ENCODE measurements at regions not wholly inside any gene's neighbourhood (a gene's known extent, or its start where the extent isn't known, plus 50 kb on each side); places are given as distances from the start of the nearest gene placed in this dataset.

DNA sequence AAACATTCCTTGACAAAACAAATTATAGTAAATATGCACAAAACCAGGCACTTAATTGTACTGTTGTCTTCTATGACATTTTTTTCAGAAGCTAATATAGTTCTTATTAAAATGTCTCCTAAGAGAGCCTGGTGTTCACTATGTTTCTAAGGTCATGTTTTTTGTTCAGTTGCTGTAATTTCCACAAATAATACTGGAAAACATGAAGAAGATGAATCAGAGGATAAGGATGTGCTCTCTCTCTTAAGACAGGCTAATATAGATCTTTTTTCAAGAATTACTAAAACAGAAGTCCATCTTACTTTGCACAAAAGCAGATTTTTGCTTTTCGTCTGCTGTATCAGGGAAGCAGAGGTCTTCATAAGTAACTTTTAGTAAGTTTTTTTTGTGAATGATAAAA is 823.0 kb upstream of the NECTIN3 start:
- ATAC-seq (no peak), DNase-seq (ENCODE audit: low spot score) (no peak)
- Mint-ChIP-seq H3K4me3 (no peak overlapping the region), H3K4me1 (ENCODE audit: low read depth in 2 of 2) (no peaks in the 10 kb centered on the region), H3K9me3 (peaks cover 7% of the 10 kb centered on the region), H3K36me3 (no peaks in the 10 kb centered on the region), H3K27me3 (no peaks in the 10 kb centered on the region), H3K27ac (no peak overlapping the region)

DNA sequence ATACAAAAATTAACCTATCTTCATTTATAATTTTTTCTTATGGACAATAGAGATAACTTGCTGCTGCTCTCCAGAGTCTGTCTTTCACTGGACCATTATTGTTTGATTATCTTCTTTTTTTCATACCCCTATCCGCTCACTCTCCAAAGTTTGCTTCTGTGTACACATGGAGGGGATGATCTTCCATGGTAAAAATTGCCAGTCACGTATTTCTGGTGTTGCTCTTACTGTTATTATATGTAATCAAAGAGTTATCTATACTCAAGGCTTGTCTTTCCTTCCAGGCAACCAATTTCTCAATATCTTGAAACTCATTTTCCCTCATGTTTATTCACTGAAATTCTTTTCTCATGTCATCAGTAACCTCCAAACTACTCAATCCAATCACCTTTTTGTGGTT is 817.8 kb upstream of the NECTIN3 start:
- Mint-ChIP-seq H3K4me3 (no peak overlapping the region), H3K4me1 (ENCODE audit: low read depth in 2 of 2) (no peaks in the 10 kb centered on the region), H3K27me3 (no peaks in the 10 kb centered on the region), H3K36me3 (no peaks in the 10 kb centered on the region), H3K9me3 (peaks cover 4% of the 10 kb centered on the region), H3K27ac (no peak overlapping the region)
- DNase-seq (ENCODE audit: low spot score) (no peak), ATAC-seq (no peak)

DNA sequence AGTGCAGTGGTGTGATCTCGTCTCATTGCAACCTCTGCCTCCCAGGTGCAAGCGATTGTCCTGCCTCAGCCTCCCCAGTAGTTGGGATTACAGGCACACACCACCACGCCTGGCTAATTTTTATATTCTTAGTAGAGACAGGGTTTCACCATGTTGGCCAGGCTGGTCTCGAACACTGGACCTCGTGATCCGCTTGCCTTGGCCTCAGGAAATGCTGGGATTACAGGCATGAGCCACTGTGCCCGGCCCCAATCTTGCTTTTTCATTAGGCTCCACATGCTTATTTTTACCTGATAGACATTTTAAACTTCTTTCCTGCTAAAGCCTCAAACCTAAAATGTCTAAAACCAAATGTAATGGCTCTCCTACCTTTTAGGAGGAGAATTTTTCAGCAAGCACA is 817.0 kb upstream of the NECTIN3 start:
- Mint-ChIP-seq H3K27me3 (no peaks in the 10 kb centered on the region), H3K4me1 (ENCODE audit: low read depth in 2 of 2) (no peaks in the 10 kb centered on the region), H3K27ac (no peak overlapping the region), H3K36me3 (no peaks in the 10 kb centered on the region), H3K4me3 (no peak overlapping the region), H3K9me3 (peaks cover 4% of the 10 kb centered on the region)
- DNase-seq (ENCODE audit: low spot score) (no peak), ATAC-seq (no peak)

DNA sequence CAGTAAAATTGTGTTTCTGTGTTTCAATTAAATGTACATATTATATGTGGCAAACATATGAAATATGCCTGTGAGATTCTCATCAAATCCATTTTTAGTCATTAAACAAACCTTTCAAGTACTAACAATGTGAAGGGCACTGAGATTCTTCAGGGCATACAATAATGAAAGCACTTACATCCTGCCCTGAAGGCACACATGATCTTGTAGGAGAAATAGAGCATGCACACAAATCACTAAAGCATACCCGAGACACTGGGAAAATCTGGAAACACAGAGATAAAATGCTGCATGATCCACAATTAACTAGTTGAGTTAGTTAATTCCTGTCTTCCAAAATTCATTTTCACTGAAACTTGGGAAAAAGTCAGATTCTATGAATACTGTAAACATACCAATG is 810.5 kb upstream of the NECTIN3 start:
- peaks cover 4% of the 10 kb centered on the region for H3K9me3 Mint-ChIP-seq
- H3K4me3 Mint-ChIP-seq, result no peak overlapping the region
- H3K4me1 Mint-ChIP-seq (ENCODE audit: low read depth in 2 of 2), result no peaks in the 10 kb centered on the region
- ATAC-seq (no peak), DNase-seq (ENCODE audit: low spot score) (no peak)
- no peaks in the 10 kb centered on the region for H3K27me3 Mint-ChIP-seq
- H3K27ac Mint-ChIP-seq, result no peak overlapping the region
- no peaks in the 10 kb centered on the region for H3K36me3 Mint-ChIP-seq

DNA sequence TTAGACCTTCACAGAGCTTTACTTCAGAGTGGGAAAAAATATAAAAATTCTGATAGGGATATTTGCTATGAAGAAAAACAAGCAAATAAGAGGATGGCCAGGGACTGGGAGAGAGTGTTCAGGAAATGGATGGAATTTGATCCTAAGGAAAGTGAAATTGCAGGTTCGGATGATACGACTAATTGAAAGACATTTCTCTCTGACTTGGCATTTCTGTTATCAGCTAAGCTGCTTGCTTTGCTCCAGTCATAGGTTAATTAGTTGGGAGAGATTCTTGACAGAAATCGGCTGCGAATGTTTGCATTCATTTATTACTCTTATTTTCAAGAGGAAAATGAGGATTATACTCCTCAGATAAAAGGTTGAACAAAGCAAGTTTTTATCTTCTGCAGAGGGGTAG is 808.7 kb upstream of the NECTIN3 start:
- H3K4me1 Mint-ChIP-seq (ENCODE audit: low read depth in 2 of 2), result no peaks in the 10 kb centered on the region
- ATAC-seq, result no peak
- peaks cover 3% of the 10 kb centered on the region for H3K9me3 Mint-ChIP-seq
- H3K27ac Mint-ChIP-seq, result no peak overlapping the region
- no peaks in the 10 kb centered on the region for H3K27me3 Mint-ChIP-seq
- H3K36me3 Mint-ChIP-seq, result no peaks in the 10 kb centered on the region
- H3K4me3 Mint-ChIP-seq, result no peak overlapping the region
- no peak for DNase-seq (ENCODE audit: low spot score)

DNA sequence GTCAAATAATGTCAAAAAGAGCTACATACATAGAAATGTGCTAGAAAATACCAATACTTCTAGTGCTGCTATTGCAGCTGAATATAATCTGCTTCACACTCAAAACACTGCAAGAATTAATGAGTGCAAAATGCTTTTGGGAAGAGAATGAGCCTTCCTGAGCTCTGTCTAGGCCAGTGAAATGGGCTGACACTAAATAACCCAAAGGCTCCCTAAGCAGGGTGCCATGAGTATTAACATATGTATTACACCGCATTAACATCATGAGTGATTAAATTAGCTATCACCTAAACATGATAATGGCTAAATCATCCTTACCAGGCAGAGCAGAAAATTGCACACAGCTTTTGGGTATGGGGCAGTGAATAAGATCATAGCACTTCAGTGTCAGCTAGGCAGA is 806.3 kb upstream of the NECTIN3 start:
- ATAC-seq (no peak), DNase-seq (ENCODE audit: low spot score) (no peak)
- H3K4me1 Mint-ChIP-seq (ENCODE audit: low read depth in 2 of 2), result no peaks in the 10 kb centered on the region
- H3K4me3 Mint-ChIP-seq, result no peak overlapping the region
- H3K27ac Mint-ChIP-seq, result no peak overlapping the region
- no peaks in the 10 kb centered on the region for H3K27me3 Mint-ChIP-seq
- H3K9me3 Mint-ChIP-seq, result peaks cover 4% of the 10 kb centered on the region
- H3K36me3 Mint-ChIP-seq, result no peaks in the 10 kb centered on the region

DNA sequence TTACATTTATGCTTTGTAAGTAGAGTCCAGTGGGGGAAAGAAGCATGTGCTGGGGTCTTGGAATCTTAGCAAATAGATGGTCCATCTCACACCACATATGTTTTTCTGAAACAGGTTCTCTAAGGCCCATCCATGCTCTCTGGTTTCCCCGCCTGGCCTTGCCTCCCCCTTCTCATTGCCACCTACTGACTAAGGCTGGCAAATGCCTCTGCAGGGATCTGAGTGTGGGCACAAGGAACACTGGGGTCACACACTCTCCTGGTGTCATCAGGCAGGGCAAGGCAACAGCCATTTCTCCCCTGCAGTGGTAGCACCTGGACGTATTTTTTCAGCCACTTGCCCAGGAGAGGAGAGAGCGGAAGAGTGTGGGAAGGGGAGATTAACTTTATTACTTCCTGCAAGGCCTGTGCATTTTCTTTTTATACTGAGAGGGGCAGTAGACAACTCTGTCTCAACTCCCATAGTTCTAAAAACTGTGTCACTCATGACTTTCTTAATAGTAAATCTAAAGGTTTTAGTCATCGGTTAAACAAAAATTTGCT is 804.2 kb upstream of the NECTIN3 start:
- no peak for ATAC-seq
- DNase-seq (ENCODE audit: low spot score), result no peak
- H3K4me1 Mint-ChIP-seq (ENCODE audit: low read depth in 2 of 2), result no peaks in the 10 kb centered on the region
- no peaks in the 10 kb centered on the region for H3K36me3 Mint-ChIP-seq
- no peaks in the 10 kb centered on the region for H3K27me3 Mint-ChIP-seq
- H3K9me3 Mint-ChIP-seq, result peaks cover 4% of the 10 kb centered on the region
- no peak overlapping the region for H3K4me3 Mint-ChIP-seq
- H3K27ac Mint-ChIP-seq, result no peak overlapping the region

DNA sequence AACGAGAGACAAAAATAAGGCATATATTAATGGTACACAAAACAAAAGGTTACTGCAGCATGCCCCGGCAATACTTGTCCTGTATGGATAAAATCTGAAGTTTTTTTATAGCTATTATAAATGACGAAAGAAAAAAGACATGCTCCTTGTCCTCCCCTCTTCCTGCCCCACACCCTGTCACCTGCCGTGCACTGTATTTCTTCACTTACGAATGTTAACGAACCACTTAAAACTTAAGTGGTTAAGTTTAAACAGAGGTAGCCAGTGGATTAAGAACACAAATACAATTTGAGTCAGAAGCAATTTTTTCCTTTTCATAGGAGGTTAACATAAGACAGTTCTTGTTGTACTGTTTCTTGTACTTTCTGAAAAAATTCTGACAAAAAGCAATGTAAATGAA is 799.1 kb upstream of the NECTIN3 start:
- no peaks in the 10 kb centered on the region for H3K4me1 Mint-ChIP-seq (ENCODE audit: low read depth in 2 of 2)
- H3K9me3 Mint-ChIP-seq, result peaks cover 7% of the 10 kb centered on the region
- H3K4me3 Mint-ChIP-seq, result no peak overlapping the region
- ATAC-seq (no peak), DNase-seq (ENCODE audit: low spot score) (no peak)
- no peaks in the 10 kb centered on the region for H3K27me3 Mint-ChIP-seq
- H3K36me3 Mint-ChIP-seq, result no peaks in the 10 kb centered on the region
- no peak overlapping the region for H3K27ac Mint-ChIP-seq

DNA sequence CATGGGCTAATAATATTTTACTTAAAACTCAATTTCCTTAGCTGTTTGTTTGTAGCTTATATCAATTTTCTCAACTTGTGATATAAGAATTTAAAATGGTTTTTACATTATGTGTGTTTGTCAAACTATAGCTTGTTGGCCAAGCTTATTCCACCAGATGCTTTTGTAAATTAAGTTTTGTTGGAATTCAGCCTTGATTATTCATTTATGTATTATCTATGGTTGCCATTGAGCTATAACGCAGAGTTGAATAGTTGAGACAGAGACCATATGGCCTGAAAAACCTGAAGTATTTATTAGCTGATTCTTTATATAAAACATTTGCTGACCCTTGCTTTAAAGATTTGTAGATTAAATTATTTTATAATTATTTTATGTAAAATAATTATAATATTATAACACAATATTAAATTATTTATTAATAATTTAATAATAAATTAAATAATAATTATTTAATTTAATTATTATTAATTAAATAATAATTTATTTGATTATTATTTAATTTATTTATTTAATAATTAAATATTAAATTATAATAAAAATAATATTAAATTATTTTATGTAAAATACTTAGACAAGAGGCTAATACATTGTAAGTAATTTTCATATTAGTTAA is 779.6 kb upstream of the NECTIN3 start:
- DNase-seq (ENCODE audit: low spot score), result no peak
- H3K36me3 Mint-ChIP-seq, result no peaks in the 10 kb centered on the region
- H3K9me3 Mint-ChIP-seq, result peaks cover 9% of the 10 kb centered on the region
- no peaks in the 10 kb centered on the region for H3K4me1 Mint-ChIP-seq (ENCODE audit: low read depth in 2 of 2)
- H3K27ac Mint-ChIP-seq, result no peak overlapping the region
- ATAC-seq, result no peak
- H3K4me3 Mint-ChIP-seq, result no peak overlapping the region
- H3K27me3 Mint-ChIP-seq, result no peaks in the 10 kb centered on the region

DNA sequence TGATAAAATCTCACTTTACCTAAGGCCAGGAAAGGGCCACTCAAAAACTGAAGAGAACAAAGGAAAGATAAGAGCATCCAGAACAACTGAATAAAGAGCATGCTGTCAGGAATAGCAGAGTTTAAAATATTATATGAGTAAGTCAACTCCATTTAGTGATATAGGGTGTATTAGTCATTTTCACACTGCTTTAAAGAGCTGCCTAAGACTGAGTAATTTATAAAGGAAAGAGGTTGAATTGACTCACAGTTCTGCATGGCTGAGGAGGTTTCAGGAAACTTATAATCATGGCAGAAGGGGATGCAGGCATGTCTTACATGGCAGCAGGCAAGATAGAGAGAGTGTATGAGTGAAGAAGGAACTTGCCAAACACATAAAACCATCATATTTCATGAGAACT is 778.0 kb upstream of the NECTIN3 start:
- H3K36me3 Mint-ChIP-seq, result no peaks in the 10 kb centered on the region
- no peaks in the 10 kb centered on the region for H3K27me3 Mint-ChIP-seq
- DNase-seq (ENCODE audit: low spot score) (no peak), ATAC-seq (peak in 1 of 2 donors; percentile 46)
- H3K4me3 Mint-ChIP-seq, result no peak overlapping the region
- no peaks in the 10 kb centered on the region for H3K4me1 Mint-ChIP-seq (ENCODE audit: low read depth in 2 of 2)
- H3K27ac Mint-ChIP-seq, result no peak overlapping the region
- peaks cover 9% of the 10 kb centered on the region for H3K9me3 Mint-ChIP-seq

DNA sequence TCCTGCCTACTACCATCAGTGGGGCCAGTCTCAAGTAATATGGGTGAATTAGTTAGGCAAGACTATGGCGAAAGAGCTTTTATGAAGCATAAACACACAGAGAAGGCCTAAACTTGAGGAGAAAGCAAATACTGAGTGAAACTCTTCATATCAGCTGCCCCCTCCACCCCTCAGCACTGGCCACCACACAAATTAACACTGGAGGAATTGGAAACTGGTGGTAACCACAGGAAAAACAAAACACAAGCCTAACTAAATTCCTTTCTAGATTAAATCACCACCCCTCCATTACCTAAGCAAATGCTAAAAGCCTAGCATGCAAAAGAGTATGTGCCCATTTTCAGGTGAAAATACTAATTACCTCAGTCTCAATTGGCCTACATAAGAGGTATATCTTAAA is 774.7 kb upstream of the NECTIN3 start:
- ATAC-seq (no peak), DNase-seq (ENCODE audit: low spot score) (no peak)
- H3K36me3 Mint-ChIP-seq, result no peaks in the 10 kb centered on the region
- no peaks in the 10 kb centered on the region for H3K27me3 Mint-ChIP-seq
- H3K9me3 Mint-ChIP-seq, result peaks cover 6% of the 10 kb centered on the region
- H3K4me3 Mint-ChIP-seq, result no peak overlapping the region
- H3K4me1 Mint-ChIP-seq (ENCODE audit: low read depth in 2 of 2), result no peaks in the 10 kb centered on the region
- no peak overlapping the region for H3K27ac Mint-ChIP-seq

DNA sequence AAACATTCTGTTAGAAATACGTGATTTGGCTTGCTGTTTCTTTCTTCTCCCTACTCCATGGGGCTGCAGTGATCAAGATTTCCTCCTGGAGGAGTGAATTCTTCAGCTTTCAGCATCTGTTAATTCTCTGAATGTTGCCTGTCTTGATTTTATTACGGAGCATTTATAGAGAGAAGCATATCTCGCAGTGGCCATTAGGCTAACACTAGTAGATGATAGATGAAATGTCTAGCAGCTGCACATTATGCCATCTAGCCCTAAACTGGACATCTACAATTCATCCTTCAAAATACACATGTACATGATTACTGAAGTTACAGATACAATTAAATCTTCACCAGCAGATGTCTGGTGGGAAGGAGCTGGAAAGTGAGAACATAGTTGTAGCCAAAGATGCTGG is 769.8 kb upstream of the NECTIN3 start:
- Mint-ChIP-seq H3K9me3 (peaks cover 3% of the 10 kb centered on the region), H3K4me1 (ENCODE audit: low read depth in 2 of 2) (no peaks in the 10 kb centered on the region), H3K27ac (no peak overlapping the region), H3K4me3 (no peak overlapping the region), H3K36me3 (no peaks in the 10 kb centered on the region), H3K27me3 (no peaks in the 10 kb centered on the region)
- DNase-seq (ENCODE audit: low spot score), result no peak
- ATAC-seq, result no peak

DNA sequence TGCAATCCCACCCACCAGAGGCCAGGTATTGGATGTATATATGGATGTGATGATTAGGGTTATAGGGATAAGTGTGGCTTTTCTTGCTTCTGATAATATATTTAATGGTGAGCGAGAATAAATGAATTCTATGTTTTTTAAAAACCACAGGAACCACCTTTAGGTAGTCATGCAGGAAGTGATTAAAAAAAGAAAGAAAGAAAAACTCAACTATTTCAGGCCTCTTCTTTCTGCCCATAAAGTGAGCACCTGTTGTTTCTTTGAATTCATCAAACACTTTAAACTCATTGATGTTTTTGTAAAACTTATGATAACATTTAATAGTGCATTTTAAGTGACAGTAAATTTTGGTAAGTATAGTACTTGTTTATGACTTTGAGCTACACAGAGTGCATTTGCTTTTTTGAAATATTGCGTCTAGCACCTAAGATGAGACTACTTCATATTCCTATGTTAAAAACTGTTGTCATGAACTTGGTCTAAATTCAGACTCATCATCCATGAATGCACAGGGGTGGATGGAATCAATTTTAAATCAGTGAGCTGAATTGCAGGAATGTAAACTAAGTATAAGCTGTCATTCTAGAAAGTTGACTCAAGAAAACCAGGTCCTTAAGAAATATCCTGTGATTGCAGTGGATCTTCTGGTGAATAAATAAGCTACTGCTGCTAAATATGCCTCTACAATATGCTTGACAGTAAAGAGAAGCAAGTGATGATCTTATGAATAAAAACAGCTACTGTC is 764.4 kb upstream of the NECTIN3 start:
- Mint-ChIP-seq H3K9me3 (peaks cover 3% of the 10 kb centered on the region), H3K27ac (no peak overlapping the region), H3K27me3 (no peaks in the 10 kb centered on the region), H3K36me3 (no peaks in the 10 kb centered on the region), H3K4me1 (ENCODE audit: low read depth in 2 of 2) (no peaks in the 10 kb centered on the region), H3K4me3 (no peak overlapping the region)
- no peak for DNase-seq (ENCODE audit: low spot score)
- no peak for ATAC-seq

DNA sequence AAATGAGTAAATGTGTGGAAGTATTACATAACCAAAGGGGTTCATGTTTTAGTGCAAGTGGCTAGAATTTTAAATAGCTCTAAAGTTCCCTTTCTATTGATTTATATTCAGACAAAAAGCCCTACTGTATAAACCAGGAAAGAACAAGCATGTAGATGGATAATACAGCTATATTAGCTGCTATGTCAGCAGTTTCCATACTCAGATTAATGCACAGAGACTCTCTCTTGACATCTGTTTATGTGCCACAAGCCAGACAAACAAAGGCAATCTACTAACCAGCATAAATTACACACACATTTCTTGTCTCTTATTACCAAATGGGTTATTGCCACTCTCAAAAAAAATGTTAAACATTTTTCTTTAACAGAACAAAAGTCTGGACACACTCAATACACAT is 760.1 kb upstream of the NECTIN3 start:
- ATAC-seq (no peak), DNase-seq (ENCODE audit: low spot score) (no peak)
- Mint-ChIP-seq H3K27me3 (no peaks in the 10 kb centered on the region), H3K36me3 (no peaks in the 10 kb centered on the region), H3K27ac (no peak overlapping the region), H3K4me1 (ENCODE audit: low read depth in 2 of 2) (peaks cover 0 to 4% of the 10 kb centered on the region in 2 donors), H3K9me3 (no peaks in the 10 kb centered on the region), H3K4me3 (no peak overlapping the region)
